ENCODE measurements at regions not wholly inside any gene's neighbourhood (a gene's known extent, or its start where the extent isn't known, plus 50 kb on each side); places are given as distances from the start of the nearest gene placed in this dataset.

DNA sequence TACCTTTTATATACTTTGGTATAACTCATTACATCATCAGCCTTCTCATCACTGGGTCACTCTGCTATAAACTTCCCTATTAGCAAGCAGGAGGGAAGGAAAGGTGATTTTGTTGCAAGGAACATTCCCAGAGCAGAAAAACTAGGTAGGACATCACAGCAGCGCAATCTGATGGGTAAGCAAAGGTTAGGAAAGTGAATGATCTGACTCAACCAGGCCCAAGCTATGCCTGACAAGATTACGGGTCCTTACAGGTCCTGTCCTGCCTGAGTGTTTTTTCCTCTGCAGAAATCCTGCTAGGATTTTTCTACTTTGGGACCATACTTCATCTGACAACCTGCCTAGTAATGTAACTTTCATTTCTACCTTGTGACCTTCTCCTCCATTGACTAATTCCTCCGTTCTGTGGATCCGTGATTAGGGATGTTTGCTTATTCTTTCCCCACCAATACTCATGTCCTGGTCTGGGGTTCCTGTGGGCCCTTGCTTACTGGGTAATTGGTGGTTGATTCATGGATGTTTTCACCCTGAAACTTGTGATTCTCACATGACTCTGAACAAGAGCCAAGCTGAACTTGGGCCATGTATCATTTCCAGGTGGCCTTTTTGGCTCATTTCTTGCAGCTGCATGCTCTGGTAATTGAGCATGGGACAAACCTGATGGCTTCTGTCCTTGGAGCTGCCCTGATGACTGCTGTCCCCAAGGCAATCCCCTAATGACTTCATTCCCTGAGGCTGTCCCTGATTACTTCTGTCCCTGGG, 111.9 kb upstream of the KIT start:
- no peak for TF ChIP-seq EZH2 (IDR thresholded peaks at IDR 0.05; ENCODE audit: insufficient read depth, poor library complexity, severe bottlenecking)
- no peak for TF ChIP-seq EZH2phosphoT487 (IDR thresholded peaks at IDR 0.05; ENCODE audit: insufficient read depth, low read depth)
